Nephron (organoid): ENCODE measurements at regions not wholly inside any gene's neighbourhood (a gene's known extent, or its start where the extent isn't known, plus 50 kb on each side); places are given as distances from the start of the nearest gene placed in this dataset.

Experiments
- H3K27ac Mint-ChIP-seq, 3 experiments: 2 replicates each; pipeline ENCODE4 v1.8.0; 2020; ENCODE audit warnings: mixed read lengths in 3 of 3, mild to moderate bottlenecking in 2 of 3, moderate library complexity in 1 of 3
- H3K27me3 Mint-ChIP-seq: 2 replicates; pipeline ENCODE4 v1.8.0; 2021; ENCODE audit warnings: low read depth, mild to moderate bottlenecking, moderate library complexity, mixed read lengths
- H3K36me3 Mint-ChIP-seq: 2 replicates; pipeline ENCODE4 v1.8.0; 2020; ENCODE audit warnings: low read depth, mixed read lengths
- H3K4me1 Mint-ChIP-seq: 2 replicates; pipeline ENCODE4 v1.8.0; 2020; ENCODE audit warnings: mixed read lengths
- H3K4me3 Mint-ChIP-seq, 3 experiments: 2 replicates each; pipeline ENCODE4 v1.8.0; 2020; ENCODE audit warnings: mild to moderate bottlenecking in 3 of 3, mixed read lengths in 3 of 3, moderate library complexity in 2 of 3
- H3K9me3 Mint-ChIP-seq: 2 replicates; pipeline ENCODE4 v1.8.0; 2020; ENCODE audit warnings: mixed read lengths
- CTCF ChIP-seq, 3 experiments: fragments of 200-600 bp; sonication (generic); IDR thresholded peaks; one replicate each; pipeline ENCODE4 v1.5.0; 2021; ENCODE audit warnings: antibody characterized with exemption in 3 of 3; ENCODE audit not compliant: unreplicated experiment in 3 of 3

GRCh38 chr11:8328231-8328794 lies 64.6 kb upstream of the LMO1 start:
- H3K27ac Mint-ChIP-seq, result no peak overlapping the region
- H3K27me3 Mint-ChIP-seq, result peaks cover 52% of the 10 kb centered on the region
- H3K4me1 Mint-ChIP-seq, result peaks cover 17% of the 10 kb centered on the region
- H3K36me3 Mint-ChIP-seq, result no peaks in the 10 kb centered on the region
- no peak for TF ChIP-seq CTCF (IDR thresholded peaks at IDR 0.05; ENCODE audit: unreplicated experiment in 3 of 3)
- no peak overlapping the region for H3K4me3 Mint-ChIP-seq
- H3K9me3 Mint-ChIP-seq, result no peaks in the 10 kb centered on the region

- no peak overlapping the region for H3K4me3 Mint-ChIP-seq
- no peak for TF ChIP-seq CTCF (IDR thresholded peaks at IDR 0.05; ENCODE audit: unreplicated experiment in 3 of 3)
- H3K4me1 Mint-ChIP-seq, result peaks cover 17% of the 10 kb centered on the region
- no peaks in the 10 kb centered on the region for H3K9me3 Mint-ChIP-seq
- H3K27ac Mint-ChIP-seq, result no peak overlapping the region
- no peaks in the 10 kb centered on the region for H3K36me3 Mint-ChIP-seq
- peaks cover 48% of the 10 kb centered on the region for H3K27me3 Mint-ChIP-seq
Observed at GRCh38 chr11:8327761-8328192, 64.1 kb upstream of the LMO1 start.

GRCh38 chr11:8326337-8326736 lies 62.7 kb upstream of the LMO1 start:
- H3K4me1 Mint-ChIP-seq, result peaks cover 17% of the 10 kb centered on the region
- no peak for TF ChIP-seq CTCF (IDR thresholded peaks at IDR 0.05; ENCODE audit: unreplicated experiment in 3 of 3)
- H3K9me3 Mint-ChIP-seq, result no peaks in the 10 kb centered on the region
- H3K36me3 Mint-ChIP-seq, result no peaks in the 10 kb centered on the region
- H3K27ac Mint-ChIP-seq, result no peak overlapping the region
- H3K4me3 Mint-ChIP-seq, result no peak overlapping the region
- H3K27me3 Mint-ChIP-seq, result peaks cover 47% of the 10 kb centered on the region

GRCh38 chr11:8325591-8326304 lies 62.1 kb upstream of the LMO1 start:
- H3K27ac Mint-ChIP-seq, result no peak overlapping the region
- no peak for TF ChIP-seq CTCF (IDR thresholded peaks at IDR 0.05; ENCODE audit: unreplicated experiment in 3 of 3)
- H3K36me3 Mint-ChIP-seq, result no peaks in the 10 kb centered on the region
- H3K4me1 Mint-ChIP-seq, result peaks cover 12% of the 10 kb centered on the region
- H3K9me3 Mint-ChIP-seq, result no peaks in the 10 kb centered on the region
- H3K4me3 Mint-ChIP-seq, result no peak overlapping the region
- peaks cover 45% of the 10 kb centered on the region for H3K27me3 Mint-ChIP-seq

GRCh38 chr11:8323161-8323935 lies 59.7 kb upstream of the LMO1 start:
- no peak overlapping the region for H3K4me3 Mint-ChIP-seq
- peaks cover 3% of the 10 kb centered on the region for H3K9me3 Mint-ChIP-seq
- H3K36me3 Mint-ChIP-seq, result no peaks in the 10 kb centered on the region
- TF ChIP-seq CTCF (IDR thresholded peaks at IDR 0.05; ENCODE audit: unreplicated experiment in 3 of 3), result no peak
- no peak overlapping the region for H3K27ac Mint-ChIP-seq
- H3K27me3 Mint-ChIP-seq, result peaks cover 44% of the 10 kb centered on the region
- H3K4me1 Mint-ChIP-seq, result no peaks in the 10 kb centered on the region
